IPS-NIHi11 (cell line): ENCODE measurements at regions not wholly inside any gene's neighbourhood (a gene's known extent, or its start where the extent isn't known, plus 50 kb on each side); places are given as distances from the start of the nearest gene placed in this dataset.

Experiments
- DNase-seq: peaks from one replicate; pipeline ENCODE4 v3.0.0; 2012; ENCODE audit warnings: mixed read lengths, low spot score

DNA sequence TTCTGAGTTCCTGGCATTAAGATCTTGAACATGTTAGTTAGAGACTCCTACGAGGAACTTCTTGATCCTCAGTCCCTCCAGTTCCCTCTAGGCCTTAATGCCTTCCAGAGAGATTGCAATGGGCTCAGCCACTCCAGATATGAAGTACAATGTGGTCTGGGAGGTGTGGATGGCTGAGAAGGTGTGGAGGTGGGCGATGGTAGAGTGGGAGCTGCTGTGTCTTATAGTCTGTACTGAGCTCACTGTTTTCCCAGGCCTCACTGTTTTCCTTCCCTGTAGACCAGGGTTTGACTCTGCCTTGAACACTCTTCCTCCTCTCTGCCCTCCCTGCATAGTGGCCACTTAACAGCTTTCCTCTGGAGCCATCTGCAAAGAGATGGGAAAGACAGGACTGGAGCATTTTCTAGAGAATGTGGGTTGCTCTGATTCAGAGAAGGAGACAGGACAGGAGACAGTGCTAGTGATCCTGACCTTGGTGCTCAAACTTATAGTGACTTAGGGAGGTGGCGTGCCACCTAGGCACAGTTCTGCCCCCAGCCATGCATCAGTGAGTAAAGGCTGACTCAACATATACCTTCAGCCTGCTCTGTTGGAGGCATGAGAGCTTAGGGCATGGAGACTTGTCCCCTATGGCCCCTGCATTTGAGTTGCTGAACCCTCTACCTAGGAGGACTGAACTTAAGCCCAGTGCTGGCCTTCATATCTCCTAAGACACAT is 129.7 kb downstream of the TDRD15 start:
- DNase-seq = no peak

DNA sequence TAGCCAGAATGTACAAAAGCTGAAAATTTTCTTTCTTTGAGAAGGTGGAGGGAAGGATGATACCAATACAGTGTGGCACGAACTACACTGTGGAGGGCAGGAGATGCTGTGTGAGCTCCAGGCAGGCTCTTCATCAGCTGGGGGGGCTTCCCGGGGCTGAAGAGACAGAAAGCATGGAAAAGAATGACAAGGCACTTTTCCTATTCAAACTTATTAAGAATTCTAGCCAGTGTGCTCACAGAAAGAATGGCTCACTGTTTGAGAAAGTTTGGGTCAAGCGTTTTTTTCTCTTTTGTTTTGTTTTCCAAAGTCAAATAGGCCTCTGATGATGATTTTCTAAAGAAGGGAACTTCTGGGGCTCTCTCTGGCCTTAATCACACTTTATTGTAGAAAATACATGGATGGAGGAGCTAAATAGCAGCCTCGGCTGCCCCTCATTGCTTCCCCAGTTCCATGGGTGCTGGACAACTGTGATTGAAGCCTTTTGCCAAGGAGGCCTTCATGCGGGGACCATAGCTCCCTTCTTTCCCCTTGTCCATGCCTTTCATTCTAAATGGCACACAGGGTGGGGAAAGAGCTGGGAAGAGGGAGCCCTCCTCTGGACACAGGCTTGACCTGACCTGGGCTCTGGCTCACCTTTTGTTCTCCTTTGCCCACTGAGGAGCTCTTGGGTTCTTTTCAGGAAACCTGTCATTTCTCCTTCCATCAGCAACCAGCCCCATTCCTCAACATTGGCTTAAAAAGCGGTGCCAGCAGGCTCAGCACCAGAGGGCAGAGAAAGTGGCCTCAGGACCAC is 130.6 kb downstream of the TDRD15 start:
- DNase-seq = no peak

GRCh38 chr2:21256006-21256405 is 132.2 kb downstream of the TDRD15 start:
- DNase-seq = no peak

DNA sequence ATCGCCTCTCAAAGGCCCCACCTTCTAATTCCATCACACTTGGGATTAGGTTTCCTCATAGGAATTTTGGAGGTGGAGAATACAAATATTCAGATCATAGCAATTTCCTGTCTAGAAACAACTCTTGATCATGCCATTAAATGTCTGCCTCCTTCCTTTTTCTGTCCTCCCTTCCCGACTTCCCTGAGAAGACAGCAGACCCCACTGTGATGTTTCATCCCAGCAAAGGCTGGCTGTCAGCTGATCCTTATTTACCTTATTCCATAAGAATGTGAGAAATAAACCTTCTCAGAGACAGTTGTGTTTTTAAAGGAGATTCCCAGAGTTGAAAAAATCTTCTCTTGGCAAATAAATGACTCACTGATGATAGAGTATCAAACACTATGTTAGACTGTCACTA is 133.9 kb downstream of the TDRD15 start:
- no peak for DNase-seq

DNA sequence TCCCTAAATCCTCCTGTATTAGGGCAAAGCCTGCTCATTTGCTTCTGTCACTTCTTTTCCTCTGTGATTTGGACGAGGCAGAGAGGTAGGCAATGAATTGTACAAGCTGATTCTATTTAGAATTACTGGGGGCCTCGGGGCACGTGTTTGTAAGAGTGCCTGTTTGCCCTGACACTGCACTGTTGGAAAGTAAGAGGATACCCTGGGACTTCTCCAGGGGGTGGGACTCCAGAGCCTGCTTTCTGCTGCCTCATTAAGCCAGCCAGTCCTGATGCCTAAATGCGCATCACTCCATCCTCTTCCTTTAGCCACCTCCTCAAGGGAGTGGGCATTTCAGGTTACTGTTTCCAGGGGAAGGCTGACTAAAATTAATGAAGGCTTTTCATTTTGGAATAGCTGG is 134.3 kb downstream of the TDRD15 start:
- no peak for DNase-seq

DNA sequence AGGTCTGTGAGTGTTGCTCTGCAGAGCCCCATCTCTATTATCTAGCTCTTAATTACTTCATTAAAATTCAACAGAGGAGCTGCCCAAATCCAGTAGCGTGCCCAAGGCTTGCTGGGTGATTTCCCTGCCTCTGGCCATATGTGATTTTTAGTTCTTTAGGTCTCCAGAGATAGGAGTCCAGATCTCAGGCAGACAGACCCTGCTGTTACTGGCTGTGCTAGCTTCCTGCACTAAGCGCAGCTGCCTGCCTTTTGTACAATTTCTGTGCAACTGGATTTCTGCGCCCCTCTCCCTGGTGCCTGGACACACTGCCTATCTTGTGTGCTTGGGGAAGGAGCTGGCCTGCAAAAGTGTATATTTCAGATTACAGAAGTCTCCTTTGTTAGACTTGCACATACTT is 136.5 kb downstream of the TDRD15 start:
- DNase-seq = no peak

DNA sequence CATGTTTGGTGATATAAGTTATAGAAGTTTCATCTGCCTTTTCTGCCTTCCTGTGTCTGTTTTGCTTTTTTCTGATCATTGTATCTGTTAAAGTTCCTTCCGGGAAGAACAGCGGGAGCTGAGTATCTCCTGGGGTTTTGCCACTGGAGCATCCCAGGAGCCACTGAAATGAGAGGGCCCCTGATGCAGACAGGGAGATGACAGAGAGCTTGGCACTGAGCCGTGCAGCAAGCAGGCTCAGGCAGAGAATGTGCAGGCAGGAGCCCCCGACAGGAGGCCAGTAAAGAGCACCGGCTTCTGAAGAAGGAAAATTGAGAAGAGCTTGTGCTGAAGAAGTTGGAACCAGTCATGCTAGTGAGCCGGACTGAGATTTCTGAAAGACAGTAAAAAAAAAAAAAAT is 137.8 kb downstream of the TDRD15 start:
- no peak for DNase-seq

GRCh38 chr2:21262426-21262940 is 138.7 kb downstream of the TDRD15 start:
- DNase-seq = no peak

GRCh38 chr2:21263622-21264021 is 139.9 kb downstream of the TDRD15 start:
- no peak for DNase-seq

DNA sequence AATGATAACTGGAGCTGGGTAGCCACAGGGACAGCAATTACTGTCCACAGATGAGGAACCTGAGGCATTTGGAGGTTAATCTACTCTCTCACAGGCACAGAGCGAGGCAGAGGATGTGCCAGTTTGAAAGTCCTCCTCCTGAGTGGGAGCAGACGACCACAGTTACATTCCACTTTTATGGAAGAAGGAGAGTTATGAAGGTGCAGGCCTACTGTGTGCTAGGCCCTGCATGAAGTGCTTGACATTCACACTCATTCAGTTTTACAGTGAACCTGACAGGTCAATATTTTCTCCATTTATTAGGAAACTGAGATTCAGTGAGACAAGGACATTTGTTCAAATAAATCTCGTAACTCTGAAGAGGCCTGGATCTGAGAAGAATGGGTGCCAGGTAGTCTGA is 142.0 kb downstream of the TDRD15 start:
- no peak for DNase-seq

GRCh38 chr2:21267232-21267835 is 143.6 kb downstream of the TDRD15 start:
- DNase-seq = no peak

DNA sequence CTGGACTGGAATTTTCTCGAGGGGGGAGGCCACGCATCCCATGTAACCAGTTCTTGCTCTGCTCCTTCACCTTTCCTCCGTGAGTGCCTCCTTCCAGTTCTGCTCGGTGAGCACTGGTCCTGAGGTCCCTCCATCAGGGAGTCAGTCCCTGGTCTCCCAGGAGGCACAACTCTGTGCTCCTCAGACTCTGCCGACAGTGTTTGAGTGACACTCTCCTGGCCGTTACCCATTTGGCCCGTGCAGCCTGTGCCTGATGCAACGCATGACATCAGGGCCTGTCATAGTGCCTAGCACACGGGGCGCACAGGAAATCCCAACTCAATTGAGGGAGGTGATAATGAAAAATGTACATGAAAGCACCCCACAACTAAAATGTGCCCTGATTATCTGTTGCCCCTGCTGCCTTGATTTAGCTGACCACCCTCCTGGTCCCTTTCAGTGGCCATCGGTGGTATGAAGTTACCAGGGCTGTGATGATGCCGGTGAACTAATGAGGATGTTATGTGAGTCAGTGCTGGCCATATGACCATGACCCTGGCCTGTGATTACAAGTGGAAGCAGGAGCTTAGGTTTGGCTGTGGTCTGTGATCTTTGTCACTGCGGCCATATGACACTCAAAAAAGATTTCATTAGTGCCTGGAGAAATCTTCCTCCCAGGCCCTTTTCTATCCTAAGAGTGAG is 144.6 kb downstream of the TDRD15 start:
- DNase-seq = no peak

GRCh38 chr2:21268878-21269224 is 145.1 kb downstream of the TDRD15 start:
- DNase-seq = no peak

DNA sequence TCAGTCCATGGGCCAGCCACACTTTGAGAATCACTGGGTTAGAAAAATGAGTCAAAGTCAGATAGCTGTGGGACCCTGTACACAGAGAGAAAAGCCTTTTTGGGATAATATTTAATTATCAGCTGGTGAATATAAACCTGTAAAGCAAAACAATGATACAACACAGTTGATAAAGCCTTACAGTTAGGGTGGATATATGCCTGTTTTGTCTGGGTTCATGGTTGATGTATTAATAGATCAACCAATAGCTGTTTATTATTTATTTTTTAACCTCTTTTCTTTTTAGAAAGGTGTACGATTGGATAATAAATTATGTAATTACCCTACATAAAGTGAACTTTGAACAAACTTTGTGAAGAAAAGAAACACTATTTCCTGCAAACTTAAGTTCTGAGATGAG is 145.6 kb downstream of the TDRD15 start:
- DNase-seq = no peak

GRCh38 chr2:21270083-21270491 is 146.3 kb downstream of the TDRD15 start:
- DNase-seq = no peak

GRCh38 chr2:21270708-21271122 is 146.9 kb downstream of the TDRD15 start:
- no peak for DNase-seq

GRCh38 chr2:21276163-21276562 is 152.4 kb downstream of the TDRD15 start:
- DNase-seq = no peak

GRCh38 chr2:21277068-21278056 is 153.6 kb downstream of the TDRD15 start:
- DNase-seq = no peak

DNA sequence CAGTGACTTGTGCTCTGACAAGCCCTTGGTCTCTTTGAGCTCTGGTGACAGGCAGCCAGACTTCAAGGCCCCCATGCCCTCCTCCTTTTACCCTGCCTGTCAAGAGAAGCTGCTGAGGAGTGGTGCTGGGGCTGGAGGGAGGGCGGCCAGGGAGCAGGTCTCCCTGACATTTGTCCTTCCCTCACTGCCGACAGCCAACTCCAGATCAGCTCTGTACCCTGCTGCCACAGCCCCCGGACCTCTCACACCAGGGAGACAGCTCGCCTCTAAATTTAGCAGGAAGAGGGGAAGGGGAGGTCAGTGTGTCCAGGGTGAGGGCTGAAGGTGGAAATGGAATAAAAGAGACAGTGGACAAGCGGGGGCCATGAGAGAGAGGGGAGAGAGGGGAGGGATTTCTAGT is 155.8 kb downstream of the TDRD15 start:
- no peak for DNase-seq

DNA sequence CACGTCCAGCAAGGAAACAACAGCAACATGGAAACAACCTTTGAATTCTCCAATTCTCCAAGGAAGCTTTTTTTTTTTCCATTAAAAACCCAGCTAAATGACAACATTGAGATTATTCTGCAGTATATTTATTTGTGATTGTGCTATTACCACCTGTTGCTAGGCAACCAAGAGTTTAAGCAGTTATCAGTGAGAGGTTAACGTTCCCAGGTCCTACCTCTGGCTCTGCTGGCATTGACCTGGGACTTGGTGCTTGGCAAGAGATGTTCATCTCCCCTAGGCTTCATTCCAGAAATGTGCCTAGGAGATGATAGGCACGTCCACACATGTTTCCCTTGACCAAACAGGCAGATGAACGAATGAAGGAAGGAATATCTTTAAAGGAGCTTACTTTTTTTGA is 157.0 kb downstream of the TDRD15 start:
- no peak for DNase-seq

DNA sequence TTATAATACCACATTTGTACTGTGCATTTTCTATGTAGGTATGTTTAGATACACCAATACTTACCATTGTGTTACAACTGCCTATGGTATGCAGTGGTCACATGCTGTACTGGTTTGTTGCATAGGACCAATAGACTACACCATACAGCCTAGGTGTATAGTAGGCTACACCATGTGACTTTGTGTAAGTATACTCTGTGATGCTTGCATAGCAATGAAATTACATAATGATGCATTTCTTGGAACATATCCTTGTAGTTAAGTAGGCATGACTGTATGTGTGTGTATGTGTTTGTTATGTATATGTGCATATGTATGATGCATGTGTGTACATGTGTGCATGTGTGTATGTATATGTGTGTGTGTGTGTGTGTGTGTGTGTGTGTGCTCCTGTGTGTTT is 157.6 kb downstream of the TDRD15 start:
- no peak for DNase-seq
